Ishikawa (cell line): ENCODE measurements at regions not wholly inside any gene's neighbourhood (a gene's known extent, or its start where the extent isn't known, plus 50 kb on each side); places are given as distances from the start of the nearest gene placed in this dataset.

Source experiments
- CEBPB ChIP-seq: IDR thresholded peaks from 2 replicates; pipeline ENCODE4 v1.6.1; 2012
- CREB1 ChIP-seq: IDR thresholded peaks from 2 replicates; pipeline ENCODE4 v1.6.1; 2012; ENCODE audit warnings: low read depth
- EGR1 ChIP-seq: IDR thresholded peaks from 2 replicates; pipeline ENCODE4 v1.6.1; 2012
- EP300 ChIP-seq: IDR thresholded peaks from 2 replicates; pipeline ENCODE4 v1.6.1; 2012; ENCODE audit warnings: borderline replicate concordance
- FOXM1 ChIP-seq: IDR thresholded peaks from 2 replicates; pipeline ENCODE4 v1.6.1; 2012; ENCODE audit warnings: low read depth, borderline replicate concordance
- NFIC ChIP-seq: IDR thresholded peaks from 2 replicates; pipeline ENCODE4 v1.6.1; 2012
- RAD21 ChIP-seq: IDR thresholded peaks from 2 replicates; pipeline ENCODE4 v1.6.1; 2012; ENCODE audit warnings: low read depth
- TAF1 ChIP-seq: IDR thresholded peaks from 2 replicates; pipeline ENCODE4 v1.6.1; 2012; ENCODE audit warnings: low read depth, mild to moderate bottlenecking
- TCF12 ChIP-seq: IDR thresholded peaks from 2 replicates; pipeline ENCODE4 v1.6.1; 2012; ENCODE audit warnings: low read depth
- TEAD4 ChIP-seq: IDR thresholded peaks from 2 replicates; pipeline ENCODE4 v1.6.1; 2012
- YY1 ChIP-seq: IDR thresholded peaks from 2 replicates; pipeline ENCODE4 v1.6.1; 2012; ENCODE audit warnings: low read depth
- ZBTB7A ChIP-seq: IDR thresholded peaks from 2 replicates; pipeline ENCODE4 v1.6.1; 2012; ENCODE audit warnings: low read depth
- TF ChIP-seq, protein P1 (sequence below): IDR thresholded peaks from 2 replicates; pipeline ENCODE4 v1.6.1; 2012
- TF ChIP-seq, protein P2 (sequence below): IDR thresholded peaks from 2 replicates; pipeline ENCODE4 v1.6.1; 2012
- TF ChIP-seq, protein P3 (sequence below): IDR thresholded peaks from 2 replicates; pipeline ENCODE4 v1.6.1; 2012; ENCODE audit warnings: low read depth, mild to moderate bottlenecking

DNA sequence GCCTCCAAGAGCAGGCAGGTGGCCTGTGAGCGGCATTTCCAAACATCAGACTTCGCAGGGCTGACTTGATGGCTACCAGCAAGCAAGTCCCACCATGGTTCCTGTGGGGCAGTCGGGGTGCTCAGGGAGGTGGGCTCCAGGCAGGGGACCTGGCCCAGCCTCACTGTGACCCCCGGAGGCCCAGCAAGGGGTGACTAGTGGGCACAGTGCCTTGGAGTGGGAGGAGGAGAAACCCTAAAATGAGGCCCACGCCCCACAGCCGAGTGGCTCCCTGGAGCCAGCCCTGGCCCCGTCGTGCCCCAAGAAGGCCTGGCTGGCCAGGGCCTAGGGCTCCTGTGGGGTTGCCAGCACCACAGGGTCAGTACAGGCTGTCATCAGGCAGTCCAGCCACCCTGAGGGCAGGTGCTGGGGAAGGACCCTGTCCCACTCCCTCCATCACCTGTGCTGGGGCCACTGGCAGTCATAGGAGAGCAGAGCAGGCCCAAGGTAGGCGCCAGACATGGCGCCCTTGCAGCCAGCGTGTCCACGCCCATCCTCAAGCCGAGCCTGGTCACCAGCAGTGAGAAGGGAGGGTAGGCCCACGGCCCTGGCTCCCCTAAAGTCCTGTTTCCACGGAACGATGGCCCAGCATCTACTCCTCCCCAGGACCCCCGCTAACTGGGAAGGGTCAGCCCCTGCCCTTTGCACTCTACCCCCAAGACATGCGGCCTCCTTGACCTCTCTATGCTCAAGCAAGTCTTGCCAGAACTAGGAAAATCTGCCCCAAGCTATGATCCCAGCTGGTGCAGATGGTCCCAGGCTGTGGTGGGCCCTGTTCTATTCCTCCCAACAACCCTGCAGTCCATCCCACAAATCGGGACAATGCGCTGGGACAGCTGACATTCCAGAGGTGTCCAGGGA lies 144.2 kb upstream of the C14orf180 start:
- TF ChIP-seq FOXM1 (no peak), CREB1 (no peak), YY1 (no peak), EGR1 (no peak), TEAD4 (no peak), RAD21 (no peak), CEBPB (no peak), NFIC (no peak), EP300 (no peak)
- TF ChIP-seq, protein P1, sequence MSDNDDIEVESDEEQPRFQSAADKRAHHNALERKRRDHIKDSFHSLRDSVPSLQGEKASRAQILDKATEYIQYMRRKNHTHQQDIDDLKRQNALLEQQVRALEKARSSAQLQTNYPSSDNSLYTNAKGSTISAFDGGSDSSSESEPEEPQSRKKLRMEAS, result no peak
- TF ChIP-seq, protein P2, sequence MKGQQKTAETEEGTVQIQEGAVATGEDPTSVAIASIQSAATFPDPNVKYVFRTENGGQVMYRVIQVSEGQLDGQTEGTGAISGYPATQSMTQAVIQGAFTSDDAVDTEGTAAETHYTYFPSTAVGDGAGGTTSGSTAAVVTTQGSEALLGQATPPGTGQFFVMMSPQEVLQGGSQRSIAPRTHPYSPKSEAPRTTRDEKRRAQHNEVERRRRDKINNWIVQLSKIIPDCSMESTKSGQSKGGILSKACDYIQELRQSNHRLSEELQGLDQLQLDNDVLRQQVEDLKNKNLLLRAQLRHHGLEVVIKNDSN, result no peak

DNA sequence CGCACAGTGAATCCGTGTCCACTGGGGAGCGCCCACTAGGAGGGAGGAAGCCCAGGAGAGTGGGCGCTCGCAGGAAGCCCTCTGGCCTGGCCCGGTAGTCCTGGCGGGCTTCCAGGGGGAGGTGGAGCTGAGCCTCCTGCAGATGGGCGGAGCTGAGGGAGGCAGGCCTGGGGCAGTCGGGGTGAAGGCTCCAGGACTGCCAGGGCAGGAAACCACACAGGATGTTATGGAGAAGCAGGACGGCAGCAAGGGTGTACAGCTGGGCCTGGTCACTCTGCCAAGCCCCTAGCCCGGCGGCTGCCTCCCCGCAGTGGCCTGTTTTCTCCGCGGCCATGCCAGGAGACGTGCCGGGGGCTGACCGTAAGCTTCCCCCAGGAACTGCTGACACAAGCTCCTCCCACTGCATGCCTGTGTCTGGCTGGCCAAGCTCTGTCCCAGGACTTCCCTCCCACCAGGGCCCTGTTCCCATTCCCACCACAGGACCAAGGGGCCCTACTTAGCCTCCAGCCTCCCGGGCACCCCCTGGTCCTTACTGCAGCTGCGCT lies 143.4 kb upstream of the C14orf180 start:
- TF ChIP-seq EGR1, result no peak
- TF ChIP-seq EP300, result no peak
- TF ChIP-seq YY1, result no peak
- TF ChIP-seq RAD21, result no peak

DNA sequence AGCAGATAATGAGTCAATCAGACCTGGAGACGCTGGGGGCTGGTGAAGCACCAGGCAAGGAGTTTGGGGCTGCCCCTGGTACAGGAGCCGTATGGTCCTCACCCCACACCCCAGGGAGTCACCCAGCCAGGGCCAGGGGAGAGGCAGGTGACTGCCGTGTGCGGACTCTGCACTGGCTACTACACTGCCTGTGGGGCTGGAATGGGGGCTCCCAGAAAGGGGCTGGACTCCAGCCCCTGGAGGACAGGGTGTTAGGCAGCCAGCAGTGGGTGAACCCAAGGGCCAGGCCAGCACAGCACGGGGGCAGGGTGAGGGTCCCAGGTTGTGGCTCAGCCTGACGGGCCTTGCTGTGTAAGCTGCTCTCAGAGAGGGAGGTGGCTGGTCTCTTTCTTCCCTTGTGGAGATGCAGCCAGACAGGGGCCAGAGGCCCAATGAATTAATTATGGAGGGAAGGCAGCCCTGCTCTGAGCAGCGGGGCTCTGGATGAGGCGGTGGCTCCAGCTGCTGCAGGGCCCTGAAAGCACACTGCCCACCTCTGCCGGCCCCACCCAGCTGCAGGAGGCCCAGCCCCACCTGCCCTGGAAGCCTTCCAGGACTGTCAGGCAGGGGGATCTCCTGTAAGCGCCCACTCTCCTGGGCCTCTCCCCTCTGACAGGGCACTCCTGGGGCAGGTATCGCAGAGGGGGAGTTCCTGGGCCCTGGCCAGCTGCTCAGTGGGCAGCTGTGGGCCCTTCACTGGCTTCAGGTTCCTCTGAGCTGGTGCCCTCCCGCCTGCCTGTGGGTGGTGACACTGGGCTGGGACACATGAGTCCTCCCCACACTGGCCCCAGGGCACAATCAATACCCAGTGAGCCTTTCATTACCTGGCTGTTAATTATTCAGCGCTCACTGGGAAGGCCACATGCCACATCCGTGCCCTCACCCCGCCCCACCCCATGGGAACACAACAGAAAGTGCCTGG lies 142.5 kb upstream of the C14orf180 start:
- TF ChIP-seq CEBPB, result no peak
- no peak for TF ChIP-seq EGR1
- no peak for TF ChIP-seq TAF1
- TF ChIP-seq NFIC, result no peak
- TF ChIP-seq, protein P1, result no peak
- TF ChIP-seq, protein P2, result no peak
- TF ChIP-seq TEAD4, result no peak
- TF ChIP-seq RAD21, result no peak
- TF ChIP-seq YY1, result no peak
- TF ChIP-seq CREB1, result no peak
- no peak for TF ChIP-seq EP300
- TF ChIP-seq ZBTB7A, result no peak

DNA sequence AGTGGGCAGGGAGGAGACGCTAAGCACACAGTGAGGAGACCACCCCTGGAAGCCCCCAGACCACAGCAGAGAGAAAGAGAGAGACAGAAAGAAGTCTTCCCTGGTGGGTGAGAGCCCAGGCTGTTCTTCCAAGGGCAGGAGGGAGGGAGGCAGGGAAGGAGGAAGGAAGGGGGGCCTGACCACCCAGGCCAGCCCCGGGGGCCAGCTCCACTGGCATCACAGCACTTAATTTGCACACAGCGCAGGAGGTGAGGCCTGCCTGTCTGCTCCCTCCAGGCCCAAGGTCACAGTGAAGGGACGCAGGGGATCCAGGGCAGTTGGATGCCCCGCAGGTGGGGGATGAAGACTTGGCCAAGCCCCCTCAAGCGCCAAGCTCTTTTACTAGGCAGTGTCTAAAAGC lies 141.9 kb upstream of the C14orf180 start:
- TF ChIP-seq TCF12 (no peak), RAD21 (no peak), YY1 (no peak), TEAD4 (no peak), ZBTB7A (no peak), CREB1 (no peak), FOXM1 (no peak), TAF1 (no peak), NFIC (no peak), CEBPB (no peak), EP300 (no peak), EGR1 (no peak)
- TF ChIP-seq, protein P2, result no peak
- TF ChIP-seq, protein P1, result no peak
- TF ChIP-seq, protein P3, sequence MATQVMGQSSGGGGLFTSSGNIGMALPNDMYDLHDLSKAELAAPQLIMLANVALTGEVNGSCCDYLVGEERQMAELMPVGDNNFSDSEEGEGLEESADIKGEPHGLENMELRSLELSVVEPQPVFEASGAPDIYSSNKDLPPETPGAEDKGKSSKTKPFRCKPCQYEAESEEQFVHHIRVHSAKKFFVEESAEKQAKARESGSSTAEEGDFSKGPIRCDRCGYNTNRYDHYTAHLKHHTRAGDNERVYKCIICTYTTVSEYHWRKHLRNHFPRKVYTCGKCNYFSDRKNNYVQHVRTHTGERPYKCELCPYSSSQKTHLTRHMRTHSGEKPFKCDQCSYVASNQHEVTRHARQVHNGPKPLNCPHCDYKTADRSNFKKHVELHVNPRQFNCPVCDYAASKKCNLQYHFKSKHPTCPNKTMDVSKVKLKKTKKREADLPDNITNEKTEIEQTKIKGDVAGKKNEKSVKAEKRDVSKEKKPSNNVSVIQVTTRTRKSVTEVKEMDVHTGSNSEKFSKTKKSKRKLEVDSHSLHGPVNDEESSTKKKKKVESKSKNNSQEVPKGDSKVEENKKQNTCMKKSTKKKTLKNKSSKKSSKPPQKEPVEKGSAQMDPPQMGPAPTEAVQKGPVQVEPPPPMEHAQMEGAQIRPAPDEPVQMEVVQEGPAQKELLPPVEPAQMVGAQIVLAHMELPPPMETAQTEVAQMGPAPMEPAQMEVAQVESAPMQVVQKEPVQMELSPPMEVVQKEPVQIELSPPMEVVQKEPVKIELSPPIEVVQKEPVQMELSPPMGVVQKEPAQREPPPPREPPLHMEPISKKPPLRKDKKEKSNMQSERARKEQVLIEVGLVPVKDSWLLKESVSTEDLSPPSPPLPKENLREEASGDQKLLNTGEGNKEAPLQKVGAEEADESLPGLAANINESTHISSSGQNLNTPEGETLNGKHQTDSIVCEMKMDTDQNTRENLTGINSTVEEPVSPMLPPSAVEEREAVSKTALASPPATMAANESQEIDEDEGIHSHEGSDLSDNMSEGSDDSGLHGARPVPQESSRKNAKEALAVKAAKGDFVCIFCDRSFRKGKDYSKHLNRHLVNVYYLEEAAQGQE, result no peak

DNA sequence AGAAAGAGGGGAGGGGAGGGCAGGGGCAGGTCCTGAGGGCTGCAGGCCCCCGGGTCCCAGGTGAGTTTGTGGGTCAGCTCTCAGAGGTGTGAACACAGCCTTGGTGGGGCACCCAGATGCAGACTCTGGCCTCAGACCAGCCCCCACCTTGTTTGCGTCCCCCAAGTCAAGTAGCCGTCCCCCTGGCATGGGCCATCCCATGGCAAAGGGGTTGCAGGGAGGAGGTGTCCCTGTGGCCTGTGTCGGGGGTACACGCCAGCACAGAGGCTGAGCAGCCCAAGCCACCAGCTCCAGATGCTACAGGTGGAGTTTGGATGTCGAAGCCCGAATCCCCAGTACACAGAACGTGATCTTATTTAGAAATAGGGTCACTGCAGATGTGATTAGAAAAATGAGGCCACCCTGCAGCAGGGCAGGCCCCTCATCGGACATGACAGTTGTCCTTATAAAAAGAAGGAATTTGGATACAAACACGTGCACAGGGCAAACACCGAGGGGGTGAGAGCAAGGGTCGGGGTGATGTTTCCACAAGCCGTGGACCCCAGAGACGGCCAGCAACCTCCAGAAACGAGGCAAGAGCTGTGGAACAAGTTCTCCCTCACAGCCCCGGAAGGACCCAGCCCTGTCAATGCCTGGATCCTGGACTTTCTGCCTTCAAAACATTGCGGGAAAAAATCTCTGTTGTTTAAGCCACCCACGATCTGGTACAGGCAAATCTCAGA lies 141.2 kb upstream of the C14orf180 start:
- TF ChIP-seq ZBTB7A (no peak), NFIC (no peak), TEAD4 (no peak), YY1 (no peak), CREB1 (no peak), CEBPB (no peak), EP300 (no peak), EGR1 (no peak), RAD21 (no peak), TAF1 (no peak)
- TF ChIP-seq, protein P2, result no peak
- TF ChIP-seq, protein P1, result no peak
